ENCODE measurements at regions not wholly inside any gene's neighbourhood (a gene's known extent, or its start where the extent isn't known, plus 50 kb on each side); places are given as distances from the start of the nearest gene placed in this dataset.

DNA sequence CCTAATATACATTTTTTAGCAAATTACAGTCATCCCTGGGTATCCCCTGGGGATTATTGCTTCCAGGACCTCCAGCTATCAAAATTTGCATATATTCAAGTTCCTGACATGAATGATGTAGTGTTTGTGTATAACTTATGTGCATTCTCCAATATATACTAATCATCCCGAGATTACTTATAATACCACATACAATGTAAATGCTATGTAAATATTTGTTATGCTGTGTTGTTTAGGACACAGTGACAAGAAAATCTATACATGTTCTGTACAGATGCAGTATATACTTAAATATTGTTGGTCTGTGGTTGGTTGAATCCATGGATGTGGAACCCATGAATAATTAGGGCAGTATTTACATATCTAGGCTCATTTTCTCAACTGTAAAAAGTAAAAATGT is 1060.3 kb downstream of the DSC3 start:
- no peak for DNase-seq
- TF ChIP-seq, protein P1, sequence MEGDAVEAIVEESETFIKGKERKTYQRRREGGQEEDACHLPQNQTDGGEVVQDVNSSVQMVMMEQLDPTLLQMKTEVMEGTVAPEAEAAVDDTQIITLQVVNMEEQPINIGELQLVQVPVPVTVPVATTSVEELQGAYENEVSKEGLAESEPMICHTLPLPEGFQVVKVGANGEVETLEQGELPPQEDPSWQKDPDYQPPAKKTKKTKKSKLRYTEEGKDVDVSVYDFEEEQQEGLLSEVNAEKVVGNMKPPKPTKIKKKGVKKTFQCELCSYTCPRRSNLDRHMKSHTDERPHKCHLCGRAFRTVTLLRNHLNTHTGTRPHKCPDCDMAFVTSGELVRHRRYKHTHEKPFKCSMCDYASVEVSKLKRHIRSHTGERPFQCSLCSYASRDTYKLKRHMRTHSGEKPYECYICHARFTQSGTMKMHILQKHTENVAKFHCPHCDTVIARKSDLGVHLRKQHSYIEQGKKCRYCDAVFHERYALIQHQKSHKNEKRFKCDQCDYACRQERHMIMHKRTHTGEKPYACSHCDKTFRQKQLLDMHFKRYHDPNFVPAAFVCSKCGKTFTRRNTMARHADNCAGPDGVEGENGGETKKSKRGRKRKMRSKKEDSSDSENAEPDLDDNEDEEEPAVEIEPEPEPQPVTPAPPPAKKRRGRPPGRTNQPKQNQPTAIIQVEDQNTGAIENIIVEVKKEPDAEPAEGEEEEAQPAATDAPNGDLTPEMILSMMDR (IDR thresholded peaks at IDR 0.05), result no peak
- no peak overlapping the region for H3K27ac Mint-ChIP-seq
- no peaks in the 10 kb centered on the region for H3K9me3 Mint-ChIP-seq
- no peaks in the 10 kb centered on the region for H3K36me3 Mint-ChIP-seq (ENCODE audit: low read depth)
- H3K4me1 Mint-ChIP-seq (ENCODE audit: low read depth), result no peaks in the 10 kb centered on the region
- H3K27me3 Mint-ChIP-seq (ENCODE audit: insufficient read depth), result peaks cover 2% of the 10 kb centered on the region; the same call in 1 of the 2 replicates
- no peak overlapping the region for H3K4me3 Mint-ChIP-seq

DNA sequence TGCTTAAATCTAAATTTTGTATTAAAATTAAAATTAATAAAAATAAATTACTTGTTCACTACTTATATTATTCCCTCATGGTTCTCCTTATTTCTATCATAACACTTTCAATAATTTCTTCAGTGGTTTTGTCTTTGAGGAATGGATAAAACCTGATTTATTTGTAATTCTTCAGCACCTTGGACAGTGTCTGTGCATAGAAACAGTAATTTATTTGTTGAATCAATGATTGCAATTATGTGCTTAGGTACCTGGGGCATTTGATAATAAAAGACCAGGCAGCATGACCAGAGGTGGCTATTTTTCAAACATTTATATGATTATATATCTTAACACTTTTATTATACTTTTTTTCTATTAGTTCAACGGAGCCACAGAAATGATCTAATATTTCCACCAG is 1062.7 kb downstream of the DSC3 start:
- TF ChIP-seq, protein P1 (IDR thresholded peaks at IDR 0.05), result no peak
- Mint-ChIP-seq H3K27ac (no peak overlapping the region), H3K4me3 (no peak overlapping the region), H3K4me1 (ENCODE audit: low read depth) (no peaks in the 10 kb centered on the region), H3K27me3 (ENCODE audit: insufficient read depth) (peaks cover 2% of the 10 kb centered on the region; the same call in 1 of the 2 replicates), H3K36me3 (ENCODE audit: low read depth) (no peaks in the 10 kb centered on the region), H3K9me3 (no peaks in the 10 kb centered on the region)
- no peak for DNase-seq

DNA sequence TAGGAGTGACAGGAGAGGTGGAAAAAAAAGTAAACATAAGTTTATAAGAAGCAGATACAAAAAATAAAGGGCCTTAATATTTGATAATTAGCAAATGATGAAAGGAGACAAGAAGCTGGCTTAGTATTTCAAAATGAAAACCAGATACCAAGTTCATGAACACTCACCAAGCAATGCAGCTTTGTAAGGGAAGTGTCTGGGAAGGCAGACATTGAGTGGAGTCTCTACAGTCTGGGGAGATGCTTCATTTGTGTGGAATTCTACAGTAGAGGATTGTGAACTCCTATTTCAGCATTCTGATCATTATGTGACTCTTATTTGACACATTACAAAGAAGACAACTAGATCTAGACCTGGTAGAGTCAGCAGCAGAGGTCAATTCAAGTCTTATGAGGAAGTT is 1072.7 kb downstream of the DSC3 start:
- no peaks in the 10 kb centered on the region; the same call in 1 of the 2 replicates for H3K27me3 Mint-ChIP-seq (ENCODE audit: insufficient read depth)
- peak; percentile 45 for DNase-seq
- peaks cover 10% of the 10 kb centered on the region; the same call in 1 of the 2 replicates for H3K4me1 Mint-ChIP-seq (ENCODE audit: low read depth)
- no peak overlapping the region for H3K4me3 Mint-ChIP-seq
- H3K27ac Mint-ChIP-seq, result peak overlapping the region; percentile 14; the same call in 1 of the 2 replicates
- no peaks in the 10 kb centered on the region for H3K36me3 Mint-ChIP-seq (ENCODE audit: low read depth)
- no peaks in the 10 kb centered on the region for H3K9me3 Mint-ChIP-seq
- TF ChIP-seq, protein P1 (IDR thresholded peaks at IDR 0.05), result no peak

DNA sequence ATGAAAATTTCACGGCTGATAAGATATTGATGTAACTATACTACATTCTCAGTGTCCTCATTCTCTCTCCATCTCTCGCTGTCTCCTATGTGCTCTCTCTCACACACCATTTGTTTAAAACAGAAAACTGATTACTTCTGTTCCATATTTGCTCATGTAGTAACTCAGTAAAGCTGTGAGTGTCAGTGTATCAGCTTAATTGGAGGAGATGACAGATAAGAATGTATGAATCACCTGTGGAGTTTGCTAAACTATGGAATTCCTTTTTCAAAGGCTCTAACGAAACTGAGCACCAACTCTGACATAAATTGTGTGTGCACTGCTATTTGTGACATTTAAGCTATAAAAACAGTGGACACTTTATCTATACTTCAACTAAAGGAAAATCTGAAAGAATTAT is 1080.0 kb downstream of the DSC3 start:
- Mint-ChIP-seq H3K9me3 (no peaks in the 10 kb centered on the region), H3K36me3 (ENCODE audit: low read depth) (no peaks in the 10 kb centered on the region), H3K4me3 (no peak overlapping the region; the same call in 1 of the 2 replicates), H3K27me3 (ENCODE audit: insufficient read depth) (no peaks in the 10 kb centered on the region), H3K4me1 (ENCODE audit: low read depth) (peaks cover 8% of the 10 kb centered on the region; the same call in 1 of the 2 replicates), H3K27ac (no peak overlapping the region)
- DNase-seq, result no peak
- TF ChIP-seq, protein P1 (IDR thresholded peaks at IDR 0.05), result no peak

DNA sequence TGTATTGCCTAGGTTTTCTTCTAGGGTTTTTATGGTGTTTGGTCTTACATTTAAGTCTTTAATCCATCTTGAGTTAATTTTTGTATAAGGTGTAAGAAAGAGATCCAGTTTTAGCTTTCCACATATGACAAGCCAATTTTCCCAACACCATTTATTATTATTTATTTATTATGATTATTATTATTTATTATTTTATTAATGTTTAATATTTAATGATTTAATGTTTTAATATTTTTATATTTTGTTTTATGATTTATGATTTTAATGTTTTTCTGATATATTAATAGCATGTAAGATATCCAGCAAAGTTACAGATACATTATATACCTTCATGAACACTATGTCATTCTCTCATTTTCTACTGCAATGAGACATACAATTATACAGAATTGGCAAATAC is 1082.0 kb downstream of the DSC3 start:
- no peaks in the 10 kb centered on the region for H3K27me3 Mint-ChIP-seq (ENCODE audit: insufficient read depth)
- H3K36me3 Mint-ChIP-seq (ENCODE audit: low read depth), result no peaks in the 10 kb centered on the region
- TF ChIP-seq, protein P1 (IDR thresholded peaks at IDR 0.05), result no peak
- no peak overlapping the region for H3K27ac Mint-ChIP-seq
- DNase-seq, result no peak
- H3K4me3 Mint-ChIP-seq, result no peak overlapping the region
- no peaks in the 10 kb centered on the region for H3K9me3 Mint-ChIP-seq
- peaks cover 8% of the 10 kb centered on the region; the same call in 1 of the 2 replicates for H3K4me1 Mint-ChIP-seq (ENCODE audit: low read depth)

DNA sequence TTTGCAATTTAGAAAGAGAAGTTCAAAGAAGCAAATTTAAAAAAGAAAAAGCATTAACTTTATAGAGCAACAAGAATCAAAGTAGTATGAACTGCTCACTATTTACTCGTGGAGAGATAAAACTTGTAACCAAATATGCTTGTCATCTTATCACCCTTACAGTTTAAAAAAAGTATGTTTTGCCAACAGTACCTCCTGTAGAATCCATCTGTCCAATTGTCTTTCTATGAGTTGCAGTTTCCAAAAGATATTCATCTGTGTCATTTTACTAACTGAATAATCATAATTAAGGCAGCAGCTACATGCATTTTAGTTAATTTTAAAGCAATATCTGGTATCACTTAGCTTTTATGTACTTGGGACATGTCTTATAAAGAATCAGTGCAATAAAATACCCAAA is 1112.3 kb downstream of the DSC3 start:
- TF ChIP-seq, protein P1 (IDR thresholded peaks at IDR 0.05), result no peak
- Mint-ChIP-seq H3K36me3 (ENCODE audit: low read depth) (no peaks in the 10 kb centered on the region), H3K4me1 (ENCODE audit: low read depth) (no peaks in the 10 kb centered on the region), H3K27ac (no peak overlapping the region), H3K9me3 (no peaks in the 10 kb centered on the region), H3K27me3 (ENCODE audit: insufficient read depth) (peaks cover 5% of the 10 kb centered on the region; the same call in 1 of the 2 replicates), H3K4me3 (no peak overlapping the region)
- DNase-seq, result no peak

All from HFFc6 (cell line).